Pancreas (tissue), 10 donors: ENCODE measurements at regions not wholly inside any gene's neighbourhood (a gene's known extent, or its start where the extent isn't known, plus 50 kb on each side); places are given as distances from the start of the nearest gene placed in this dataset.

Source experiments
- ATAC-seq, 4 donors: fragments of 200-7000 bp; cut with Tn5 transposase; one replicate each; pipeline versions ENCODE4 v1.8.0 to v1.9.1; 2020; ENCODE audit warnings: mild to moderate bottlenecking in 4 of 4, moderate library complexity in 4 of 4
- DNase-seq, 6 donors: peaks; one replicate each; pipeline ENCODE4 v3.0.0-alpha.2; 2020
- FAIRE-seq: peaks from 2 replicates; lab custom pipeline; 2012; peaks lifted over from hg19 to GRCh38; lab: Jason Lieb, UNC
- H3K27ac ChIP-seq, 4 donors: fragments of 200-600 bp; sonication (generic); 1 replicate in 3 of 4; 2 replicates in 1 of 4; pipeline versions ENCODE4 v1.5.0 to v1.8.0; 2020
- H3K27me3 ChIP-seq, 4 donors: fragments of 200-600 bp; one replicate each; pipeline ENCODE4 v1.8.0; 2021
- H3K36me3 ChIP-seq, 3 donors: fragments of 200-600 bp; sonication (generic) in 1 of 3; one replicate each; pipeline versions ENCODE4 v1.5.0 to v1.8.0; 2020 to 2021
- H3K4me1 ChIP-seq, 3 donors: fragments of 200-600 bp; one replicate each; pipeline ENCODE4 v1.8.0; 2021
- H3K4me3 ChIP-seq, 4 donors: fragments of 200-600 bp; sonication (generic) in 2 of 4; one replicate each; pipeline versions ENCODE4 v1.5.0 to v1.8.0; 2020 to 2021
- H3K9me3 ChIP-seq, 4 donors: fragments of 200-600 bp; one replicate each; pipeline ENCODE4 v1.8.0; 2021
- WGBS, 2 donors: extraction: QIAGEN DNeasy Blood & Tissue Kit; methylation state at CpG; one replicate each; pipeline ENCODE4 v1.1.7; 2013; 5-methylcytosine and 5-hydroxymethylcytosine counted together
- intact Hi-C, 3 donors: fragments of 100-400 bp; cut with DNase I; formaldehyde crosslinking; loops; one replicate each; pipeline versions ENCODE4 v1.11.1 to v1.14.2; 2022
- TF ChIP-seq, protein P1 (sequence below), 4 donors: fragments of 200-600 bp; sonication (generic) in 3 of 4; IDR thresholded peaks; one replicate each; pipeline versions ENCODE4 v1.5.0 to v1.8.0; 2021; ENCODE audit warnings: antibody characterized with exemption in 4 of 4
- donor health status: healthy with polysubstance abuse.
- donor health status: DM: no; HTN: no; CAD: no; lungs with moderate emphysema.
- donor health status: DM: no; HTN: no; CAD: no.
- donor health status: control.
- donor health status: control.
- donor health status: Bipolar disorder and iron deficiency.
- donor health status: DM: yes; HTN: yes; CAD: no.
- donor health status: DM: no; HTN: no; CAD: no.
- donor health status: DM: no; HTN: no; CAD: no.
- donor health status: DM: yes; HTN: yes; CAD: no.

DNA sequence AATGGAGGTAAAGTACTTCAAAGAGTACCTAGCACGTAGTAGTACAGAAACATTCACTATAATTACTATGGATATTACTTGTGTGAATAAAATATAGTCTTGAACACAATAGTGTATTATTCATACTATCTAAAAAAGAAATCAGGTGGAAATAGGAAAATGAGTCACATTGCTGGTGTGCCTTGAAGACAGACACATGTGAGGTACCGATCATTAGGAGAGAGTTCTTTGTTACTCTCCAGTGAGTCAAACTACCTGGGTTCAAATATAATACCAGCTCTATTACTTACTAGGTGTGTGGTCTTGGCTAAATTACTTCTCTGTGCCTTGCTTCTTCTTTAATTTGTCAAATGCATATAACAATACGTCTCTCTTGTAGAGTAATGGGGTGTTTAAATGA is 50.8 kb upstream of the BEND6 start:
- Histone ChIP-seq H3K27ac (no peak overlapping the region), H3K27me3 (no peaks in the 10 kb centered on the region), H3K36me3 (no peaks in the 10 kb centered on the region), H3K4me1 (no peaks in the 10 kb centered on the region), H3K9me3 (no peaks in the 10 kb centered on the region), H3K4me3 (no peak overlapping the region)
- DNase-seq (no peak), FAIRE-seq (no peak), ATAC-seq (no peak)
- WGBS, 2 donors: 21 to 30% methylated on average over 3 of the region's 3 CpGs
- TF ChIP-seq, protein P1, sequence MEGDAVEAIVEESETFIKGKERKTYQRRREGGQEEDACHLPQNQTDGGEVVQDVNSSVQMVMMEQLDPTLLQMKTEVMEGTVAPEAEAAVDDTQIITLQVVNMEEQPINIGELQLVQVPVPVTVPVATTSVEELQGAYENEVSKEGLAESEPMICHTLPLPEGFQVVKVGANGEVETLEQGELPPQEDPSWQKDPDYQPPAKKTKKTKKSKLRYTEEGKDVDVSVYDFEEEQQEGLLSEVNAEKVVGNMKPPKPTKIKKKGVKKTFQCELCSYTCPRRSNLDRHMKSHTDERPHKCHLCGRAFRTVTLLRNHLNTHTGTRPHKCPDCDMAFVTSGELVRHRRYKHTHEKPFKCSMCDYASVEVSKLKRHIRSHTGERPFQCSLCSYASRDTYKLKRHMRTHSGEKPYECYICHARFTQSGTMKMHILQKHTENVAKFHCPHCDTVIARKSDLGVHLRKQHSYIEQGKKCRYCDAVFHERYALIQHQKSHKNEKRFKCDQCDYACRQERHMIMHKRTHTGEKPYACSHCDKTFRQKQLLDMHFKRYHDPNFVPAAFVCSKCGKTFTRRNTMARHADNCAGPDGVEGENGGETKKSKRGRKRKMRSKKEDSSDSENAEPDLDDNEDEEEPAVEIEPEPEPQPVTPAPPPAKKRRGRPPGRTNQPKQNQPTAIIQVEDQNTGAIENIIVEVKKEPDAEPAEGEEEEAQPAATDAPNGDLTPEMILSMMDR (IDR thresholded peaks at IDR 0.05): no peak
- intact Hi-C loops: loop anchor here in 2 of 3 donors (5.0 to 10.0 kb wide), 4 partner anchors 118 to 413 kb away; partner anchors contain the start of gene PRIM2 (in 2 of the 2)

DNA sequence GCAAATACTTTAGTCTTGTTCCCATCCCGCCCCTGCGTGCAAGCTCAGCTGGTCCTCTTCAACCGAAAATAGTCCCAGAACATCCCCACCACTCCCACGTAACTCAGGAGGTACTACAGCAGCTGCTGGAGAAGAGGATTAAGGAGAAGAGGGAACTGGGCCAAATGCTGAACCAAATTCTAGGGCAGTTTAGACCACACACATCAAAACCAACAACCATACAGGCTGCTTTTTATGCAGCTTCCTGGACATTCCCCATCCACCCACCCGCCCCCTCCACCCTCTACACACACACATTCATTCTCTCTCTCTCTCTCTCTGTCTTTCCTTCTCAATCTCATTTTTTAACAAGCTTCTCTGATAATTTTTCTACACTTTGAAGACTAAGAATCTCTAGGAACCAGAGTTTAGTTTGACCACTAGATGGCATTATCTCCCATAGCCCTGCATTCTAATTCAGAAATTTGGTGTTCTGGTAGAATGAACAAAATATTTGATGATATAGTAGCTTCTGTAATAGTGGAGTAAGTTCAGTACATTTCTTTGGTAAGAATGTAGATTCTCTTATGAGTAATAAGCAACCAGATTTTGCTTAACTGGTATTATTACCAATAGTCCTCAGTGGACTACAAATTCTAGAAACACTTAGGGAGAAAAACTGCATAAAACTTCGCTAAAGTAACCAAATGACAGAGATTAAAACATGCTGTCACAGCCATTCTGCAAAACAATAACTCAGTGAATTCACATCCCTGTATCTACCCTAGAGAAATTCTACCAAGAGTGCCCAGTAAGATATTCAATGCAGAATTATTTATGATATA is 52.1 kb upstream of the BEND6 start:
- TF ChIP-seq, protein P1 (IDR thresholded peaks at IDR 0.05): peak; percentile 37 to 59 (median 55)
- WGBS, 2 donors: 27 to 28% methylated on average over 6 of the region's 6 CpGs
- no peaks in the 10 kb centered on the region for H3K9me3 ChIP-seq
- DNase-seq (no peak), FAIRE-seq (peak; percentile 51), ATAC-seq (peak in 3 of 4 donors; percentile 66 to 74 (median 70))
- no peaks in the 10 kb centered on the region for H3K27me3 ChIP-seq
- H3K27ac ChIP-seq: no peak overlapping the region
- H3K4me3 ChIP-seq: no peak overlapping the region
- no peaks in the 10 kb centered on the region for H3K4me1 ChIP-seq
- H3K36me3 ChIP-seq: no peaks in the 10 kb centered on the region
- intact Hi-C loops: loop anchor here in 2 of 3 donors (5.0 to 10.0 kb wide), 4 partner anchors 119 to 414 kb away; partner anchors contain the start of gene PRIM2 (in 2 of the 2)

GRCh38 chr6:56900784-56901183 is 54.1 kb upstream of the BEND6 start:
- no peaks in the 10 kb centered on the region for H3K36me3 ChIP-seq
- ATAC-seq (no peak), FAIRE-seq (no peak), DNase-seq (no peak)
- no peak overlapping the region for H3K27ac ChIP-seq
- 67 to 76% methylated on average over 5 of the region's 5 CpGs for WGBS, 2 donors
- TF ChIP-seq, protein P1 (IDR thresholded peaks at IDR 0.05): no peak
- no peak overlapping the region for H3K4me3 ChIP-seq
- intact Hi-C loops: loop anchor here in 2 of 3 donors (5.0 to 10.0 kb wide), 4 partner anchors 122 to 417 kb away; partner anchors contain the start of gene PRIM2 (in 2 of the 2)
- no peaks in the 10 kb centered on the region for H3K4me1 ChIP-seq
- no peaks in the 10 kb centered on the region for H3K9me3 ChIP-seq
- H3K27me3 ChIP-seq: no peaks in the 10 kb centered on the region

- ATAC-seq: no peak
- no peaks in the 10 kb centered on the region for H3K36me3 ChIP-seq
- H3K27ac ChIP-seq: no peak overlapping the region
- FAIRE-seq: no peak
- H3K27me3 ChIP-seq: no peaks in the 10 kb centered on the region
- no peaks in the 10 kb centered on the region for H3K9me3 ChIP-seq
- H3K4me1 ChIP-seq: no peaks in the 10 kb centered on the region
- no peak overlapping the region for H3K4me3 ChIP-seq
- WGBS, 2 donors: 58 to 68% methylated on average over 2 of the region's 2 CpGs
- TF ChIP-seq, protein P1 (IDR thresholded peaks at IDR 0.05): no peak
- no peak for DNase-seq
- intact Hi-C loops: loop anchor here in 2 of 3 donors (5.0 to 10.0 kb wide), 4 partner anchors 123 to 418 kb away; partner anchors contain the start of gene PRIM2 (in 2 of the 2)
These were observed 55.2 kb upstream of the BEND6 start for GRCh38 chr6:56899753-56900152.

DNA sequence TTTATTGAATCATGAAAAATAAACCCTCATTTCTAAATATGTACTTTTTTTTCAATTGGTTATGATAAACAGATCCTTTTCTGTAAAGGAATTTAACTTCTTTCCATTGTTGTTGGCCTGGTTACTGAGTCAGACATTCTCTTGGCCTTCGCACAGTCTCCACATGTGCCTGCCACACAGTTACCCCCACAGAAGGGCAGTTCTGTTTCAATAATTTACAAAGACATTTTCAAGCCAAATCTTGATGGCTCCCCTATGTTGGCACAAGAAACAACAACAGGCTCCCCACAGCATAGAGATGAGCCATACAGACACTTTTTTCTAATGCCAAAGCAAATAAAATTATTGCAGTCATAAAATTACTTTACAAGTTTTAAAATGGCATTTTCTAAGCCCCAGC is 55.6 kb upstream of the BEND6 start:
- Histone ChIP-seq H3K9me3 (no peaks in the 10 kb centered on the region), H3K4me1 (no peaks in the 10 kb centered on the region), H3K27ac (no peak overlapping the region), H3K36me3 (no peaks in the 10 kb centered on the region), H3K4me3 (no peak overlapping the region), H3K27me3 (no peaks in the 10 kb centered on the region)
- intact Hi-C loops: no loop called here
- 87 to 90% methylated on average over 1 of the region's 1 CpG for WGBS, 2 donors
- no peak for DNase-seq
- ATAC-seq: no peak
- no peak for FAIRE-seq
- TF ChIP-seq, protein P1 (IDR thresholded peaks at IDR 0.05): no peak
